ENCODE measurements at regions not wholly inside any gene's neighbourhood (a gene's known extent, or its start where the extent isn't known, plus 50 kb on each side); places are given as distances from the start of the nearest gene placed in this dataset.

- H3K27me3 ChIP-seq (ENCODE audit: control insufficient read depth in 1 of 2, insufficient read depth in 2 of 2, low read length in 2 of 2), result peaks cover 1 to 15% of the 10 kb centered on the region in 2 experiments; a peak in 3 of 5 replicates
These were observed 180.2 kb downstream of the CHST1 start for GRCh38 chr11:45485070-45485707.

More at GRCh38 chr11:45485070-45485707, 180.2 kb downstream of the CHST1 start:
- Histone ChIP-seq H3K79me2 (ENCODE audit: insufficient read depth, low read length) (no peaks in the 10 kb centered on the region), H3K9ac (ENCODE audit: insufficient read depth, low read depth, low read length) (no peak overlapping the region), H3K9me3 (ENCODE audit: low read length) (no peaks in the 10 kb centered on the region), H3K27ac (ENCODE audit: extremely low read length, insufficient read depth, low read length) (no peak overlapping the region), H3K4me3 (replicated peaks in 1 of 3; ENCODE audit: insufficient read depth in 1 of 3, low read depth in 2 of 3, low read length in 3 of 3) (no peak overlapping the region), H3K4me1 (ENCODE audit: insufficient read depth, low read length) (0 out of 2 replicates have a peak, but pooled peaks cover 12% of the 10 kb centered on the region), H3K4me2 (ENCODE audit: low read depth, low read length) (no peak overlapping the region), H4K20me1 (ENCODE audit: insufficient read depth, low read length) (no peaks in the 10 kb centered on the region), H2AFZ (ENCODE audit: low read length) (no peak overlapping the region), H3K36me3 (replicated peaks in 1 of 2; ENCODE audit: control insufficient read depth in 1 of 2, insufficient read depth in 2 of 2, low read length in 2 of 2) (no peaks in the 10 kb centered on the region)
- ATAC-seq (peak; percentile 64), FAIRE-seq (no peak), DNase-seq (ENCODE audit: low spot score) (peak; percentile 7)
- POLR2A ChIA-PET, result no interaction called here
- in situ Hi-C loops (cut with HindIII; ENCODE audit: extremely low pct_ligation_motif_present, low pct_unique_long_range_greater_than_20kb), result no loop called here
- CTCF ChIA-PET (ENCODE audit: low intra/inter-chr PET ratio, low total read pairs), result no interaction called here
- BruUV-seq (replicated peaks), result no TSS peak
- intact Hi-C loops (cut with micrococcal nuclease; ENCODE audit: unreplicated experiment), result no loop called here
- 18% methylated on average over 8 of the region's 8 CpGs for WGBS (ENCODE audit: low lambda C conversion rate)
- TF ChIP-seq, protein P1, sequence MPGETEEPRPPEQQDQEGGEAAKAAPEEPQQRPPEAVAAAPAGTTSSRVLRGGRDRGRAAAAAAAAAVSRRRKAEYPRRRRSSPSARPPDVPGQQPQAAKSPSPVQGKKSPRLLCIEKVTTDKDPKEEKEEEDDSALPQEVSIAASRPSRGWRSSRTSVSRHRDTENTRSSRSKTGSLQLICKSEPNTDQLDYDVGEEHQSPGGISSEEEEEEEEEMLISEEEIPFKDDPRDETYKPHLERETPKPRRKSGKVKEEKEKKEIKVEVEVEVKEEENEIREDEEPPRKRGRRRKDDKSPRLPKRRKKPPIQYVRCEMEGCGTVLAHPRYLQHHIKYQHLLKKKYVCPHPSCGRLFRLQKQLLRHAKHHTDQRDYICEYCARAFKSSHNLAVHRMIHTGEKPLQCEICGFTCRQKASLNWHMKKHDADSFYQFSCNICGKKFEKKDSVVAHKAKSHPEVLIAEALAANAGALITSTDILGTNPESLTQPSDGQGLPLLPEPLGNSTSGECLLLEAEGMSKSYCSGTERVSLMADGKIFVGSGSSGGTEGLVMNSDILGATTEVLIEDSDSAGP (CRISPR knock-in tag; IDR thresholded peaks at IDR 0.05; ENCODE audit: borderline replicate concordance), result peak; percentile 92
- TF ChIP-seq ZSCAN25 (CRISPR knock-in tag; IDR thresholded peaks at IDR 0.05) (0 out of 2 replicates have a peak, but pooled peaks have one; percentile 20), XRCC5 (optimal IDR thresholded peaks at IDR 0.05; ENCODE audit: low read length) (no peak), ZKSCAN1 (IDR thresholded peaks at IDR 0.05; ENCODE audit: low read length) (no peak), CEBPG (CRISPR knock-in tag; IDR thresholded peaks at IDR 0.05) (0 out of 2 replicates have a peak, but pooled peaks have one; percentile 13), BRF2 (CRISPR knock-in tag; IDR thresholded peaks at IDR 0.05) (no peak), ZNF136 (CRISPR knock-in tag; IDR thresholded peaks at IDR 0.05; ENCODE audit: low read depth) (no peak), NFE2L2 (IDR thresholded peaks at IDR 0.05; ENCODE audit: low read length) (no peak), CAMTA2 (CRISPR knock-in tag; IDR thresholded peaks at IDR 0.05; ENCODE audit: borderline replicate concordance) (no peak), FOSL2 (CRISPR knock-in tag; IDR thresholded peaks at IDR 0.05) (peak; percentile 39; the same call in 1 of the 2 replicates)
- TF ChIP-seq, protein P2, sequence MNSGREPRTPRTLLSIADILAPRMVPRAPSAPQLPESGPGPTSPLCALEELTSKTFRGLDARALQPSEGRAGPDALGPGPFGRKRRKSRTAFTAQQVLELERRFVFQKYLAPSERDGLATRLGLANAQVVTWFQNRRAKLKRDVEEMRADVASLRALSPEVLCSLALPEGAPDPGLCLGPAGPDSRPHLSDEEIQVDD (CRISPR knock-in tag; IDR thresholded peaks at IDR 0.05; ENCODE audit: borderline replicate concordance), result no peak
- TF ChIP-seq, protein P3, sequence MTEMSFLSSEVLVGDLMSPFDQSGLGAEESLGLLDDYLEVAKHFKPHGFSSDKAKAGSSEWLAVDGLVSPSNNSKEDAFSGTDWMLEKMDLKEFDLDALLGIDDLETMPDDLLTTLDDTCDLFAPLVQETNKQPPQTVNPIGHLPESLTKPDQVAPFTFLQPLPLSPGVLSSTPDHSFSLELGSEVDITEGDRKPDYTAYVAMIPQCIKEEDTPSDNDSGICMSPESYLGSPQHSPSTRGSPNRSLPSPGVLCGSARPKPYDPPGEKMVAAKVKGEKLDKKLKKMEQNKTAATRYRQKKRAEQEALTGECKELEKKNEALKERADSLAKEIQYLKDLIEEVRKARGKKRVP (CRISPR knock-in tag; IDR thresholded peaks at IDR 0.05), result peak in 1 of 2 experiments; percentile 89; a peak in 2 of 4 replicates
